AG09309 (cell line): ENCODE measurements at regions not wholly inside any gene's neighbourhood (a gene's known extent, or its start where the extent isn't known, plus 50 kb on each side); places are given as distances from the start of the nearest gene placed in this dataset.

Experiments used
- DNase-seq: peaks from one replicate; pipeline ENCODE4 v3.0.0-alpha.2; 2010; ENCODE audit warnings: low read depth
- H3K4me3 ChIP-seq: 2 replicates; pipeline ENCODE4 v1.5.1; 2011; ENCODE audit warnings: mild to moderate bottlenecking, low read depth, low read length, moderate library complexity; ENCODE audit not compliant: control insufficient read depth
- TF ChIP-seq, protein P1 (sequence below): IDR thresholded peaks from 2 replicates; pipeline ENCODE4 v1.5.1; 2011; ENCODE audit warnings: mild to moderate bottlenecking, low read depth, low read length, inconsistent platforms; ENCODE audit not compliant: insufficient read depth, control insufficient read depth; ENCODE audit errors: missing control alignments

DNA sequence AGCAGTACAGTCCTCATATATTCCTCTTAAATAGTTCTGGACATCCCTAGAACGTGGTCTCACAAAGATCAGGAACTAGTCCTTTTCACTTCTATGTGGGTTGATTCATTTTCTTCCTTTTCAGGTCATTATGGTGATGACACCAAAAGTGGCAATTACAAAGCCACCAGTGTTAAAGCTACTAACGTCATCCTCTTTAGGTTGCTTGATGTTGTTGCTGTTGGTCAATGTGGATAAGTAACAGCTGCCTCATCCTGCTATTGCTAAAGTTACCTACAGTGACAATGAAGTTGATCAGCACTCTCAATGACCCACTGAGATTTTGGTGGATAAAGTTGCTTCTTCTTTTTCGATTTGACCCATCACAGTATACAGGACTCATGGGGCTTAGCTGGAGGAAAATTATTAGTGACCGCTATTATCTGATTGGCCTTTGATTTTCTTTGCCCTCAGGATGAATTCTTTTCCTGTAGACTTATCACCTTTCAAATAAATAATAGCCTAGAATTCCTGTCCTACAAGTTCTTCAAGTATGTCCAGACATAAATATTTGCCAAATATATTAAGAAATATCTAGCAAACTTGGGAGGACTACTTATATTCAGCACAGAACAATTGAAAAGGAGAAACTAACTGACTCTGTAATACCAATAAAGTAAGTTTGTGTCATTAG lies 54.0 kb upstream of the ATP2B1 start:
- no peak overlapping the region for H3K4me3 ChIP-seq
- TF ChIP-seq, protein P1, sequence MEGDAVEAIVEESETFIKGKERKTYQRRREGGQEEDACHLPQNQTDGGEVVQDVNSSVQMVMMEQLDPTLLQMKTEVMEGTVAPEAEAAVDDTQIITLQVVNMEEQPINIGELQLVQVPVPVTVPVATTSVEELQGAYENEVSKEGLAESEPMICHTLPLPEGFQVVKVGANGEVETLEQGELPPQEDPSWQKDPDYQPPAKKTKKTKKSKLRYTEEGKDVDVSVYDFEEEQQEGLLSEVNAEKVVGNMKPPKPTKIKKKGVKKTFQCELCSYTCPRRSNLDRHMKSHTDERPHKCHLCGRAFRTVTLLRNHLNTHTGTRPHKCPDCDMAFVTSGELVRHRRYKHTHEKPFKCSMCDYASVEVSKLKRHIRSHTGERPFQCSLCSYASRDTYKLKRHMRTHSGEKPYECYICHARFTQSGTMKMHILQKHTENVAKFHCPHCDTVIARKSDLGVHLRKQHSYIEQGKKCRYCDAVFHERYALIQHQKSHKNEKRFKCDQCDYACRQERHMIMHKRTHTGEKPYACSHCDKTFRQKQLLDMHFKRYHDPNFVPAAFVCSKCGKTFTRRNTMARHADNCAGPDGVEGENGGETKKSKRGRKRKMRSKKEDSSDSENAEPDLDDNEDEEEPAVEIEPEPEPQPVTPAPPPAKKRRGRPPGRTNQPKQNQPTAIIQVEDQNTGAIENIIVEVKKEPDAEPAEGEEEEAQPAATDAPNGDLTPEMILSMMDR, result no peak
- no peak for DNase-seq

- DNase-seq, result no peak
- no peak overlapping the region for H3K4me3 ChIP-seq
- TF ChIP-seq, protein P1, result no peak
Observed at GRCh38 chr12:89760783-89761182, 52.1 kb upstream of the ATP2B1 start.
